ENCODE measurements at regions not wholly inside any gene's neighbourhood (a gene's known extent, or its start where the extent isn't known, plus 50 kb on each side); places are given as distances from the start of the nearest gene placed in this dataset.

DNA sequence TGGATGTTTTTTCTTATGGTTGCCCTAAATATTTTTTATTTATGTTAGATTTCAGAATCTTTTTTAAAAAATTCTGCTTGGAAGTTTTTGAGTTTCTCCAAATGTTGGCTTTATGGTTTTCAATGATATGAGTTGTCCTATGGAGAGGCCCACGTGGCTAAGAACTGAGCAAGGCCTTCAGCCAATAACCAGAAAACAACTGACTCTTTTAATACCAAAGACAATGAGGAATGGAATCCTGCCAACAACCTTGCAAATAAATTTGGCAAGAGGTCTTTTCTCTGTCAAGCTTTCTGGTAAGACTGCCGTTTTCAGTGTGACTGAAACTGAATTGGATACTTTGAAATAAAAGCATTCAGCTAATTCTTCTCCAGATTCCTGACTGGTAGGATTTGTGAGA is 1740.1 kb upstream of the WWC1 start:
- no peak for DNase-seq (ENCODE audit: low read depth)
- no peak for TF ChIP-seq CTCF (IDR thresholded peaks at IDR 0.05; ENCODE audit: control insufficient read depth, extremely low read depth, insufficient read depth)
- no peak overlapping the region for H3K4me3 ChIP-seq (ENCODE audit: low read depth, low read length)

GRCh38 chr5:166553778-166554177 is 1737.7 kb upstream of the WWC1 start:
- TF ChIP-seq CTCF (IDR thresholded peaks at IDR 0.05; ENCODE audit: control insufficient read depth, extremely low read depth, insufficient read depth): no peak
- no peak overlapping the region for H3K4me3 ChIP-seq (ENCODE audit: low read depth, low read length)
- no peak for DNase-seq (ENCODE audit: low read depth)

GRCh38 chr5:166561759-166562158 is 1729.7 kb upstream of the WWC1 start:
- no peak overlapping the region for H3K4me3 ChIP-seq (ENCODE audit: low read depth, low read length)
- TF ChIP-seq CTCF (IDR thresholded peaks at IDR 0.05; ENCODE audit: control insufficient read depth, extremely low read depth, insufficient read depth): no peak
- no peak for DNase-seq (ENCODE audit: low read depth)

GRCh38 chr5:166562246-166562645 is 1729.2 kb upstream of the WWC1 start:
- no peak for DNase-seq (ENCODE audit: low read depth)
- TF ChIP-seq CTCF (IDR thresholded peaks at IDR 0.05; ENCODE audit: control insufficient read depth, extremely low read depth, insufficient read depth): no peak
- H3K4me3 ChIP-seq (ENCODE audit: low read depth, low read length): no peak overlapping the region

DNA sequence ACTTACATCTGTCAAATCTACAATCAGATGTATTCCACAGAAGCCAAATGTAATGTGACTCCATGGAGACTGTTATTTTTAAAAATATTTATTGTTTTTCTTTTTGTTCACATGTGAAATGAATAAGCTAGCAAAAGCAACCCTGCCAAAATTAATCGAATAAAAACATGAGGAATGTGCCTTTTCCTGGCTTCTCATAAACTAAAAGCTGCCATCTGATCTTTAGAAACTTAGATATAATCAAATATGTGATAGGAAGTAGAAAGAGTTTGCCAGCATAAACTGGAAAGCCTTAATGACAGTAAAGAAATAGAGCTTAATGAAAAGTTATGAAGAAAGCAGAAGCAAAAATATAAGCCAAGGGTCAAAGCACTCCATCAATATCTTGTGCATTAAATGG is 1724.7 kb upstream of the WWC1 start:
- no peak overlapping the region for H3K4me3 ChIP-seq (ENCODE audit: low read depth, low read length)
- TF ChIP-seq CTCF (IDR thresholded peaks at IDR 0.05; ENCODE audit: control insufficient read depth, extremely low read depth, insufficient read depth): no peak
- DNase-seq (ENCODE audit: low read depth): no peak

GRCh38 chr5:166570865-166571264 is 1720.6 kb upstream of the WWC1 start:
- DNase-seq (ENCODE audit: low read depth): no peak
- no peak overlapping the region for H3K4me3 ChIP-seq (ENCODE audit: low read depth, low read length)
- TF ChIP-seq CTCF (IDR thresholded peaks at IDR 0.05; ENCODE audit: control insufficient read depth, extremely low read depth, insufficient read depth): no peak

- DNase-seq (ENCODE audit: low read depth): no peak
- H3K4me3 ChIP-seq (ENCODE audit: low read depth, low read length): no peak overlapping the region
- TF ChIP-seq CTCF (IDR thresholded peaks at IDR 0.05; ENCODE audit: control insufficient read depth, extremely low read depth, insufficient read depth): no peak
These were observed 1719.8 kb upstream of the WWC1 start for GRCh38 chr5:166571668-166572067.

Data from LNCaP clone FGC (cell line).